D341Med (cell line): ENCODE measurements at regions not wholly inside any gene's neighbourhood (a gene's known extent, or its start where the extent isn't known, plus 50 kb on each side); places are given as distances from the start of the nearest gene placed in this dataset.

Experiments used
- DNase-seq: peaks from one replicate; pipeline ENCODE4 v3.0.0; 2012; ENCODE audit warnings: low spot score

GRCh38 chr9:29697011-29697410 is 2123.7 kb upstream of the C9orf72 start:
- DNase-seq = no peak

GRCh38 chr9:29701559-29701958 is 2128.3 kb upstream of the C9orf72 start:
- no peak for DNase-seq

GRCh38 chr9:29701971-29702370 is 2128.7 kb upstream of the C9orf72 start:
- no peak for DNase-seq

GRCh38 chr9:29714860-29715259 is 2141.6 kb upstream of the C9orf72 start:
- no peak for DNase-seq

- DNase-seq = no peak
These were observed 2144.3 kb upstream of the C9orf72 start for GRCh38 chr9:29717631-29718030.

GRCh38 chr9:29730163-29730562 is 2156.9 kb upstream of the C9orf72 start:
- no peak for DNase-seq

- no peak for DNase-seq
These were observed 2167.2 kb upstream of the C9orf72 start for GRCh38 chr9:29740518-29740917.

- no peak for DNase-seq
These were observed 2167.9 kb upstream of the C9orf72 start for GRCh38 chr9:29741169-29741568.

- DNase-seq = no peak
These were observed 2176.8 kb upstream of the C9orf72 start for GRCh38 chr9:29750062-29750461.

GRCh38 chr9:29751226-29751625 is 2177.9 kb upstream of the C9orf72 start:
- DNase-seq = no peak

- DNase-seq = no peak
These were observed 2180.4 kb upstream of the C9orf72 start for GRCh38 chr9:29753638-29754037.

GRCh38 chr9:29769019-29769418 is 2195.7 kb upstream of the C9orf72 start:
- no peak for DNase-seq

GRCh38 chr9:29773676-29774075 is 2200.4 kb upstream of the C9orf72 start:
- DNase-seq = no peak

- no peak for DNase-seq
These were observed 2202.2 kb upstream of the C9orf72 start for GRCh38 chr9:29775491-29775890.

- DNase-seq = no peak
These were observed 2205.1 kb upstream of the C9orf72 start for GRCh38 chr9:29778281-29778849.

GRCh38 chr9:29793970-29794369 is 2220.7 kb upstream of the C9orf72 start:
- no peak for DNase-seq

GRCh38 chr9:29796291-29796952 is 2223.1 kb upstream of the C9orf72 start:
- no peak for DNase-seq

- no peak for DNase-seq
These were observed 2225.3 kb upstream of the C9orf72 start for GRCh38 chr9:29798599-29798998.

GRCh38 chr9:29799227-29799626 is 2225.9 kb upstream of the C9orf72 start:
- DNase-seq = no peak

- no peak for DNase-seq
These were observed 2227.5 kb upstream of the C9orf72 start for GRCh38 chr9:29800821-29801220.

GRCh38 chr9:29802454-29802853 is 2229.2 kb upstream of the C9orf72 start:
- no peak for DNase-seq

- no peak for DNase-seq
These were observed 2233.8 kb upstream of the C9orf72 start for GRCh38 chr9:29806937-29807618.

GRCh38 chr9:29816954-29817703 is 2243.8 kb upstream of the C9orf72 start:
- DNase-seq = no peak
